Coronary artery (tissue), 2 donors: ENCODE measurements at regions not wholly inside any gene's neighbourhood (a gene's known extent, or its start where the extent isn't known, plus 50 kb on each side); places are given as distances from the start of the nearest gene placed in this dataset.

Experiments
- DNase-seq: peaks from one replicate; pipeline ENCODE4 v3.0.0-alpha.2; 2017; ENCODE audit warnings: low spot score
- H3K27ac ChIP-seq, 2 donors: fragments of 200-600 bp; sonication (generic); one replicate each; pipeline ENCODE4 v1.5.1; 2016 to 2019
- H3K4me3 ChIP-seq: fragments of 200-600 bp; sonication (generic); 2 replicates; pipeline ENCODE4 v1.5.1; 2016; ENCODE audit warnings: mild to moderate bottlenecking, moderate library complexity
- CTCF ChIP-seq: fragments of 200-600 bp; sonication (generic); IDR thresholded peaks from one replicate; pipeline ENCODE4 v1.5.1; 2019; ENCODE audit warnings: antibody characterized with exemption

- no peak overlapping the region for H3K27ac ChIP-seq
- H3K4me3 ChIP-seq, result no peak overlapping the region
- no peak for DNase-seq
- no peak for TF ChIP-seq CTCF
Observed at GRCh38 chr20:6471871-6472270, 295.6 kb upstream of the BMP2 start.

- Histone ChIP-seq H3K27ac (no peak overlapping the region), H3K4me3 (no peak overlapping the region)
- TF ChIP-seq CTCF, result no peak
- DNase-seq, result no peak
Observed at GRCh38 chr20:6471110-6471647, 296.3 kb upstream of the BMP2 start.

GRCh38 chr20:6469695-6470094, 297.8 kb upstream of the BMP2 start:
- TF ChIP-seq CTCF, result no peak
- Histone ChIP-seq H3K4me3 (no peak overlapping the region), H3K27ac (no peak overlapping the region)
- no peak for DNase-seq

GRCh38 chr20:6468423-6469116, 298.9 kb upstream of the BMP2 start:
- no peak overlapping the region for H3K27ac ChIP-seq
- no peak overlapping the region for H3K4me3 ChIP-seq
- no peak for TF ChIP-seq CTCF
- no peak for DNase-seq

- Histone ChIP-seq H3K4me3 (no peak overlapping the region), H3K27ac (no peak overlapping the region)
- DNase-seq, result no peak
- no peak for TF ChIP-seq CTCF
Observed at GRCh38 chr20:6467562-6467961, 299.9 kb upstream of the BMP2 start.

- H3K4me3 ChIP-seq, result no peak overlapping the region
- H3K27ac ChIP-seq, result no peak overlapping the region
- no peak for TF ChIP-seq CTCF
- DNase-seq, result no peak
Observed at GRCh38 chr20:6466075-6466810, 301.2 kb upstream of the BMP2 start.

- Histone ChIP-seq H3K27ac (no peak overlapping the region), H3K4me3 (no peak overlapping the region)
- TF ChIP-seq CTCF, result no peak
- DNase-seq, result no peak
Observed at GRCh38 chr20:6450841-6451240, 316.6 kb upstream of the BMP2 start.
